Testis (tissue), 2 donors: ENCODE measurements at regions not wholly inside any gene's neighbourhood (a gene's known extent, or its start where the extent isn't known, plus 50 kb on each side); places are given as distances from the start of the nearest gene placed in this dataset.
"Not testable (repeated sequence)": the region's sequence is repeated elsewhere in the genome, so short reads cannot be mapped to it uniquely, and the experiment has no call there.

Experiments used
- DNase-seq: peaks from one replicate; pipeline ENCODE4 v3.0.0-alpha.2; 2019
- H3K27ac ChIP-seq, 2 donors: fragments of 200-600 bp; sonication (generic); one replicate each; pipeline ENCODE4 v1.5.1; 2019
- H3K27me3 ChIP-seq: fragments of 200-600 bp; sonication (generic); one replicate; pipeline ENCODE4 v1.5.1; 2019
- H3K36me3 ChIP-seq: fragments of 200-600 bp; sonication (generic); one replicate; pipeline ENCODE4 v1.5.1; 2017; ENCODE audit warnings: low read depth; ENCODE audit errors: missing control alignments
- H3K4me1 ChIP-seq: fragments of 200-600 bp; sonication (generic); one replicate; pipeline ENCODE4 v1.5.1; 2019
- H3K4me3 ChIP-seq, 2 donors: fragments of 200-600 bp; sonication (generic); one replicate each; pipeline ENCODE4 v1.5.1; 2017 to 2019
- H3K9me3 ChIP-seq: fragments of 200-600 bp; sonication (generic); one replicate; pipeline ENCODE4 v1.5.1; 2017
- POLR2A ChIP-seq: fragments of 450-650 bp; IDR thresholded peaks from one replicate; pipeline ENCODE4 v1.6.1; 2017; ENCODE audit warnings: antibody characterized with exemption, mild to moderate bottlenecking, moderate library complexity
- WGBS, 2 donors: methylation state at CpG; one replicate each; pipeline ENCODE4 v1.1.5; 2018; 5-methylcytosine and 5-hydroxymethylcytosine counted together
- intact Hi-C: fragments of 100-400 bp; cut with DNase I; formaldehyde crosslinking; loops from one replicate; pipeline ENCODE4 v1.15.1; 2023; ENCODE audit warnings: low total_unique reads
- TF ChIP-seq, protein P1 (sequence below), 3 experiments: fragments of 450-650 bp in 2 of 3; fragments of 200-600 bp in 1 of 3; sonication (generic) in 1 of 3; IDR thresholded peaks; one replicate each; pipeline ENCODE4 v1.5.1; 2016 to 2019; ENCODE audit warnings: antibody characterized with exemption in 3 of 3, mild to moderate bottlenecking in 2 of 3, moderate library complexity in 1 of 3

GRCh38 chr1:211194826-211195225, 60.9 kb upstream of the KCNH1 start:
- no peak for TF ChIP-seq POLR2A
- TF ChIP-seq, protein P1, sequence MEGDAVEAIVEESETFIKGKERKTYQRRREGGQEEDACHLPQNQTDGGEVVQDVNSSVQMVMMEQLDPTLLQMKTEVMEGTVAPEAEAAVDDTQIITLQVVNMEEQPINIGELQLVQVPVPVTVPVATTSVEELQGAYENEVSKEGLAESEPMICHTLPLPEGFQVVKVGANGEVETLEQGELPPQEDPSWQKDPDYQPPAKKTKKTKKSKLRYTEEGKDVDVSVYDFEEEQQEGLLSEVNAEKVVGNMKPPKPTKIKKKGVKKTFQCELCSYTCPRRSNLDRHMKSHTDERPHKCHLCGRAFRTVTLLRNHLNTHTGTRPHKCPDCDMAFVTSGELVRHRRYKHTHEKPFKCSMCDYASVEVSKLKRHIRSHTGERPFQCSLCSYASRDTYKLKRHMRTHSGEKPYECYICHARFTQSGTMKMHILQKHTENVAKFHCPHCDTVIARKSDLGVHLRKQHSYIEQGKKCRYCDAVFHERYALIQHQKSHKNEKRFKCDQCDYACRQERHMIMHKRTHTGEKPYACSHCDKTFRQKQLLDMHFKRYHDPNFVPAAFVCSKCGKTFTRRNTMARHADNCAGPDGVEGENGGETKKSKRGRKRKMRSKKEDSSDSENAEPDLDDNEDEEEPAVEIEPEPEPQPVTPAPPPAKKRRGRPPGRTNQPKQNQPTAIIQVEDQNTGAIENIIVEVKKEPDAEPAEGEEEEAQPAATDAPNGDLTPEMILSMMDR (IDR thresholded peaks at IDR 0.05): no peak
- Histone ChIP-seq H3K9me3 (no peaks in the 10 kb centered on the region), H3K27ac (no peak overlapping the region), H3K4me1 (no peaks in the 10 kb centered on the region), H3K4me3 (no peak overlapping the region), H3K36me3 (no peaks in the 10 kb centered on the region), H3K27me3 (no peaks in the 10 kb centered on the region)
- no peak for DNase-seq
- WGBS, 2 donors: 56 to 78% methylated on average over 1 of the region's 1 CpG
- intact Hi-C loops: no loop called here

GRCh38 chr1:211192227-211192626, 58.3 kb upstream of the KCNH1 start:
- DNase-seq: no peak
- Histone ChIP-seq H3K27me3 (no peaks in the 10 kb centered on the region), H3K4me1 (no peaks in the 10 kb centered on the region), H3K4me3 (no peak overlapping the region), H3K36me3 (no peaks in the 10 kb centered on the region), H3K27ac (no peak overlapping the region), H3K9me3 (no peaks in the 10 kb centered on the region)
- 56 to 62% methylated on average over 3 of the region's 3 CpGs for WGBS, 2 donors
- intact Hi-C loops: no loop called here
- no peak for TF ChIP-seq POLR2A
- TF ChIP-seq, protein P1 (IDR thresholded peaks at IDR 0.05): no peak

DNA sequence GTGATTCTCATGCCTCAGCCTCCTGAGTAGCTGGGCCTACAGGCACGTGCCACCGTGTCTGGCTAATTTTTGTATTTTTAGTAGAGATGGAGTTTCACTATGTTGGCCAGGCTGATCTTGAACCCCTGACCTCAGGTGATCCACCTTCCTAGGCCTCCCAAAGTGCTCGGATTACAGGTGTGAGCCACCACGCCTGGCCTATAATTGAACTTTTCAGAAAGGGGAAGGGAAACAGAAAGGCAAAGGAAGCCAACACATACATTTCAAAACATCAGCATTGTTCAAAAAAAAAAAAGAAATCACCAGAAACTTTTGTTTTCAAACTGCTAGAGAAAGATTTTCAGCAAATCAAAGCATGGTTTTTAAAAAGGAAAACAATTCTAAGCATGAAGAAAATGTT, 54.8 kb upstream of the KCNH1 start:
- WGBS, 2 donors: 91 to 93% methylated on average over 4 of the region's 4 CpGs
- H3K27me3 ChIP-seq: not testable (repeated sequence)

GRCh38 chr1:211183747-211184313, 49.9 kb upstream of the KCNH1 start:
- intact Hi-C loops: no loop called here
- no peak overlapping the region for H3K27ac ChIP-seq
- TF ChIP-seq, protein P1 (IDR thresholded peaks at IDR 0.05): no peak
- no peak for TF ChIP-seq POLR2A
- H3K4me3 ChIP-seq: no peak overlapping the region
- H3K36me3 ChIP-seq: no peaks in the 10 kb centered on the region
- DNase-seq: no peak
- H3K27me3 ChIP-seq: no peaks in the 10 kb centered on the region
- whole genome bisulfite sequencing, 2 donors: 71 to 77% methylated on average over 2 of the region's 2 CpGs
- H3K9me3 ChIP-seq: no peaks in the 10 kb centered on the region
- H3K4me1 ChIP-seq: no peaks in the 10 kb centered on the region

More for the DNA sequence above, 54.8 kb upstream of the KCNH1 start:
- H3K9me3 ChIP-seq, DNase-seq, H3K27ac ChIP-seq, H3K36me3 ChIP-seq, H3K4me3 ChIP-seq, intact Hi-C loops, H3K4me1 ChIP-seq: not testable (repeated sequence)
